ENCODE measurements at regions not wholly inside any gene's neighbourhood (a gene's known extent, or its start where the extent isn't known, plus 50 kb on each side); places are given as distances from the start of the nearest gene placed in this dataset.

DNA sequence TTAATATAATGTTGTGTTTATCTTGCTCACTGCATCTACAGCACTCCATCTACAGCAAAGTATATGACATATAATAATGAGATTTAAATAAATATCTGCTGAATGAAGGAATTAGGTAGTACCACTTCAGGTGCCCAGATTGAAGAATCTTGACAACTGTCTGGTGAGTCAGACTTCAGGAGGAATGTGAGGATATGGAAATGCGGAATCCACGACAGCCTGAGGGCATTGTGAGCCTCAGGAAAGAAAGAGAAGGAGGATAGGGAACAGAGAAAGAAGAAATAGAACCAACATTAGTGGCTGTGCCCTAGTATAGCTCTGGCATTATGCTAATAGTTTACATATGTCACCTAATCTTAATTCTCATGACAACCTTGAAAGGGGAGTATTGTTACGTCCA lies 304.4 kb downstream of the AASDHPPT start:
- intact Hi-C loops (cut with DNase I, micrococcal nuclease): no loop called here
- TF ChIP-seq, protein P1, sequence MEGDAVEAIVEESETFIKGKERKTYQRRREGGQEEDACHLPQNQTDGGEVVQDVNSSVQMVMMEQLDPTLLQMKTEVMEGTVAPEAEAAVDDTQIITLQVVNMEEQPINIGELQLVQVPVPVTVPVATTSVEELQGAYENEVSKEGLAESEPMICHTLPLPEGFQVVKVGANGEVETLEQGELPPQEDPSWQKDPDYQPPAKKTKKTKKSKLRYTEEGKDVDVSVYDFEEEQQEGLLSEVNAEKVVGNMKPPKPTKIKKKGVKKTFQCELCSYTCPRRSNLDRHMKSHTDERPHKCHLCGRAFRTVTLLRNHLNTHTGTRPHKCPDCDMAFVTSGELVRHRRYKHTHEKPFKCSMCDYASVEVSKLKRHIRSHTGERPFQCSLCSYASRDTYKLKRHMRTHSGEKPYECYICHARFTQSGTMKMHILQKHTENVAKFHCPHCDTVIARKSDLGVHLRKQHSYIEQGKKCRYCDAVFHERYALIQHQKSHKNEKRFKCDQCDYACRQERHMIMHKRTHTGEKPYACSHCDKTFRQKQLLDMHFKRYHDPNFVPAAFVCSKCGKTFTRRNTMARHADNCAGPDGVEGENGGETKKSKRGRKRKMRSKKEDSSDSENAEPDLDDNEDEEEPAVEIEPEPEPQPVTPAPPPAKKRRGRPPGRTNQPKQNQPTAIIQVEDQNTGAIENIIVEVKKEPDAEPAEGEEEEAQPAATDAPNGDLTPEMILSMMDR (IDR thresholded peaks at IDR 0.05): no peak
- H3K36me3 ChIP-seq (ENCODE audit: low read depth): no peaks in the 10 kb centered on the region
- no peak for ATAC-seq
- no peak for DNase-seq
- H3K4me1 ChIP-seq (ENCODE audit: low read depth): no peaks in the 10 kb centered on the region
- peaks cover 11% of the 10 kb centered on the region for H3K9me3 ChIP-seq
- H3K4me3 ChIP-seq: no peak overlapping the region

DNA sequence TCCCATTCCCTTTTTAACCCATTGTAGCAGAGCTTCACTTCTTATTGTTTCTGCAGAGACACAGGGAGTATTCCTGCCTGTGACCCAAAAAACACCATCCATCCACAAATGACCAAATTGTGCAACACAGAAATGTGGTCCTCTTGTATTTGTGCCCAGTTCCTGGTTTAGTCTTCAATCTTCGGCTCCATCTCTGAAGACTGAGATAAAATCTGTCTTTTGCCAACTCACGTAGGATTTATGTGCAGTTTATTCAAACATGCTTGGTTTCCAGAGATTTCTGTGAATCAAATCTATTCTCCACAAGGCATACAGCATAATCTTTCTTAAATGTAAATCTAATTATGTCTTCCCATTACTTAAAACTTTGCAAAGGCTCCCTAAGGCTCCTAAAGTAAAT lies 307.0 kb downstream of the AASDHPPT start:
- TF ChIP-seq, protein P1 (IDR thresholded peaks at IDR 0.05): no peak
- DNase-seq (no peak), ATAC-seq (no peak)
- H3K9me3 ChIP-seq: peaks cover 11% of the 10 kb centered on the region
- intact Hi-C loops (cut with DNase I, micrococcal nuclease): no loop called here
- no peaks in the 10 kb centered on the region for H3K36me3 ChIP-seq (ENCODE audit: low read depth)
- H3K4me3 ChIP-seq: no peak overlapping the region
- no peaks in the 10 kb centered on the region for H3K4me1 ChIP-seq (ENCODE audit: low read depth)

DNA sequence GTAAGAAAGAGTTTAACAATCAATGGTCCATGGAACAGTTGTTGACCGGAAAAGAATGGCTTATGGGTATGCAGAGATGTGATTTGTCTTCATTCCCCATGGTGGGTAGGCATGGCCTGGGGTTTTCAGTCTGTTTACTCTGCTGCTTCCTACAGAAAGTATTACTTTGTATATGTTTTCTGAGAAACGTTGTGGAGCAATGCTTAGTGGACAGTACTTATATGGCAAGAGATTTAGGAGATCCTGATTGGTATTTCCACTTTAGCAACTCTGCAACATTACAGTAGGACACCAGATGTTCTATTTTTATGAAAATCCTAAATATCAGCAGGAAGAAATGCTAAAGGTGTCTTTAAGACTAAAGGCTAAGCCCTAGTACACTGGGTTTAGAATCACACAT lies 309.1 kb downstream of the AASDHPPT start:
- Histone ChIP-seq H3K9me3 (peaks cover 7% of the 10 kb centered on the region), H3K4me3 (no peak overlapping the region), H3K4me1 (ENCODE audit: low read depth) (no peaks in the 10 kb centered on the region), H3K36me3 (ENCODE audit: low read depth) (no peaks in the 10 kb centered on the region)
- intact Hi-C loops (cut with DNase I, micrococcal nuclease): no loop called here
- DNase-seq (no peak), ATAC-seq (no peak)
- TF ChIP-seq, protein P1 (IDR thresholded peaks at IDR 0.05): no peak

DNA sequence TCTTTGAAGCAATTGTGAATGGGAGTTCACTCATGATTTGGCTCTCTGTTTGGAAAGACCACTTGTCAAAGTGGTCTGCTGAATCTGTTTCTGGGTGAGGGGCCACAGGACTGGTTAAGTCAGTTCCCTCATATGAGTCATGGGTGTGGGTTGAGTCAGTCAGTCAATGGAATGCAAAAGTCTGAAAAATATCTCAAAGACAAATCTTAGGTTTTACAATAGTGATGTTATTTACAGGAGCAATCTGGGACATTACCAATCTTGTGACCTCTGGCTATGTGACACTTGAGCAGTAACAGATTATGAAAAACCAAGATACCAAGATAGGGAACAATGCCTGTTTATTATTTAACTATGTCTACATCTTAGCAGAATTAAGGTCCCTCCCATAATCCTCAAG lies 311.6 kb downstream of the AASDHPPT start:
- intact Hi-C loops (cut with DNase I, micrococcal nuclease): no loop called here
- no peaks in the 10 kb centered on the region for H3K36me3 ChIP-seq (ENCODE audit: low read depth)
- TF ChIP-seq, protein P1 (IDR thresholded peaks at IDR 0.05): no peak
- H3K4me1 ChIP-seq (ENCODE audit: low read depth): no peaks in the 10 kb centered on the region
- no peak for DNase-seq
- peaks cover 7% of the 10 kb centered on the region for H3K9me3 ChIP-seq
- H3K4me3 ChIP-seq: no peak overlapping the region
- no peak for ATAC-seq

DNA sequence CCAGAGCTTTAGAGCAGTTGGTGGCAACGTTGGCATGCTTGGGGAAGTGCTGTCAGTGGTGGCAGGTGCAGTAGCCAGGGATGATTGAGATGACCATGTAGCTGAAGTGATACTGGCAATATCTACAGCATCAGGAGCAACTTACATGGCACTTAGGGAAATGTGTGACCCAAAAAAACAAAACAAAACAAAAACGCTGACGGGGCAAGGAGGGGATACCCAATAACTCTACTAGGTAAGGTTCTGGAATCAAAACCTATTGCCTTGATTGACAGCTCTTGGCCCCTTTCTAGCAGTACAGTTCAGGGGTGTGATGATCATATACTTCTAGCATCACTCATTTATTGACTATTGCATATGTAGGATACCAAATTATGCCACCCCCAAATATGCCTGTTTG lies 312.6 kb downstream of the AASDHPPT start:
- no peak for ATAC-seq
- Histone ChIP-seq H3K36me3 (ENCODE audit: low read depth) (no peaks in the 10 kb centered on the region), H3K9me3 (peaks cover 12% of the 10 kb centered on the region), H3K4me1 (ENCODE audit: low read depth) (no peaks in the 10 kb centered on the region), H3K4me3 (no peak overlapping the region)
- TF ChIP-seq, protein P1 (IDR thresholded peaks at IDR 0.05): no peak
- intact Hi-C loops (cut with DNase I, micrococcal nuclease): no loop called here
- DNase-seq: no peak

DNA sequence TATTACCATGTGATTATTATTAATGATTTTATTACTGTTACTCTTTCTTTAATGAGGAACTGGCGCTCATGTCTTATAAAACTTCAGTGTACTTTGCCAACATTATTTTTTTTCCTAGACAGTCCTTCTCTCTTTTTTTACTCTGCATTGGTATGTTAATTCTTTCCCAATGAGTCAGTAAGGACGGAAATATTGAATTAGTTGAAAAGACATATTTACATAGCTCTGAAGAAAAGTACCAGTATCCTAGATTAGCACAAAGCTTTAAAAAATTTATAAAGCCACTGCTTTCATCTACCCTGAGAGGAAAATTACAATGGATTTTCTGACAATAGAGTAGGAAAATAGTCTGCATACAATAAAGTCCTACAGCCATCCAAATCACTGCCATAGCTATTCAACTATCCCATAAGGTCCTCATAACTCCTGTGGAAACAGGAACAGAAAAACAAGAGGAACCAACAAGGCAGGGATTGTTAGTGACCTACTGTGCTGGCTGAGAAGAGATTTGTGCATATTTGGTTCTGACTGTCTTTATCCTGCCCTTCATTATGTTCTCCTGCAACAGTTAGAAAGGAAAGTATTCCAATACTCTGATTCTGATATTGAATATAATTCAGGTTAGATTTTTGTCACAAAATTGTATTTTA lies 314.4 kb downstream of the AASDHPPT start:
- DNase-seq (no peak), ATAC-seq (no peak)
- Histone ChIP-seq H3K4me3 (no peak overlapping the region), H3K9me3 (peaks cover 14% of the 10 kb centered on the region), H3K4me1 (ENCODE audit: low read depth) (no peaks in the 10 kb centered on the region), H3K36me3 (ENCODE audit: low read depth) (no peaks in the 10 kb centered on the region)
- TF ChIP-seq, protein P1 (IDR thresholded peaks at IDR 0.05): no peak
- intact Hi-C loops (cut with DNase I, micrococcal nuclease): no loop called here

Measured in mucosa of descending colon (tissue), 3 donors.